Left renal pelvis (tissue), 4 donors: ENCODE measurements at regions not wholly inside any gene's neighbourhood (a gene's known extent, or its start where the extent isn't known, plus 50 kb on each side); places are given as distances from the start of the nearest gene placed in this dataset.
"Not testable (repeated sequence)": the region's sequence is repeated elsewhere in the genome, so short reads cannot be mapped to it uniquely, and the experiment has no call there.

Experiments used
- DNase-seq, 4 donors: peaks; one replicate each; pipeline ENCODE4 v3.0.0-alpha.2; 2013; ENCODE audit warnings: low read depth in 4 of 4, low spot score in 3 of 4

- no peak for DNase-seq
Observed at GRCh38 chrX:121831601-121832000, 784.2 kb downstream of the GLUD2 start.

GRCh38 chrX:121832446-121832845 lies 785.0 kb downstream of the GLUD2 start:
- no peak for DNase-seq

- DNase-seq = no peak
Observed at GRCh38 chrX:121836000-121836399, 788.6 kb downstream of the GLUD2 start.

GRCh38 chrX:121851033-121851432 lies 803.6 kb downstream of the GLUD2 start:
- DNase-seq = no peak

- DNase-seq = no peak
Observed at GRCh38 chrX:121853762-121854613, 806.6 kb downstream of the GLUD2 start.

GRCh38 chrX:121854614-121854911 lies 807.2 kb downstream of the GLUD2 start:
- DNase-seq = no peak

- DNase-seq = no peak
Observed at GRCh38 chrX:121858867-121859647, 811.6 kb downstream of the GLUD2 start.

- DNase-seq = no peak
Observed at GRCh38 chrX:121863976-121864375, 816.6 kb downstream of the GLUD2 start.

- no peak for DNase-seq
Observed at GRCh38 chrX:121864561-121864960, 817.2 kb downstream of the GLUD2 start.

GRCh38 chrX:121869876-121870477 lies 822.6 kb downstream of the GLUD2 start:
- DNase-seq = no peak

GRCh38 chrX:121871122-121871521 lies 823.7 kb downstream of the GLUD2 start:
- no peak for DNase-seq

- DNase-seq = no peak
Observed at GRCh38 chrX:121876305-121876704, 828.9 kb downstream of the GLUD2 start.

- not testable (repeated sequence) for DNase-seq
Observed at GRCh38 chrX:121877337-121877736, 829.9 kb downstream of the GLUD2 start.

GRCh38 chrX:121886557-121886956 lies 839.1 kb downstream of the GLUD2 start:
- DNase-seq = no peak

GRCh38 chrX:121894756-121895155 lies 847.3 kb downstream of the GLUD2 start:
- no peak for DNase-seq

GRCh38 chrX:121902463-121902862 lies 855.1 kb downstream of the GLUD2 start:
- DNase-seq = no peak

- DNase-seq = no peak
Observed at GRCh38 chrX:121903961-121904360, 856.6 kb downstream of the GLUD2 start.

GRCh38 chrX:121921258-121921657 lies 873.8 kb downstream of the GLUD2 start:
- DNase-seq = no peak

GRCh38 chrX:121931567-121931966 lies 884.2 kb downstream of the GLUD2 start:
- DNase-seq = no peak

GRCh38 chrX:121932688-121933087 lies 885.3 kb downstream of the GLUD2 start:
- DNase-seq = no peak

GRCh38 chrX:121949041-121949760 lies 901.8 kb downstream of the GLUD2 start:
- no peak for DNase-seq
